PC-3 (cell line): ENCODE measurements at regions not wholly inside any gene's neighbourhood (a gene's known extent, or its start where the extent isn't known, plus 50 kb on each side); places are given as distances from the start of the nearest gene placed in this dataset.
A peak's percentile ranks its signal among the peaks of the same experiment; 100 is the strongest.

Experiments used
- ATAC-seq: fragments of 200-7000 bp; cut with Tn5 transposase; 2 replicates; pipeline ENCODE4 v1.9.1; 2020; ENCODE audit warnings: mild to moderate bottlenecking, moderate library complexity
- BruUV-seq: library from RNA; stranded (reverse); fragments of 400-500 nt; replicated peaks from 2 replicates; lab custom pipeline; 2021; lab: Mats Ljungman, UMichigan
- CTCF ChIA-PET: fragments of 300-600 bp; sonication (Branson Sonifier 250); formaldehyde crosslinking; loops from one replicate; lab custom pipeline; 2022; ENCODE audit warnings: antibody characterized with exemption; lab: Charles Lee
- POLR2A ChIA-PET: fragments of 300-600 bp; sonication (Branson Sonifier 250); formaldehyde crosslinking; loops from one replicate; lab custom pipeline; 2022; ENCODE audit warnings: antibody characterized with exemption; ENCODE audit not compliant: unreplicated experiment; lab: Charles Lee
- DNase-seq: peaks from one replicate; pipeline ENCODE4 v3.0.0-alpha.2; 2015
- H2AFZ ChIP-seq: fragments of 300-600 bp; sonication (generic); 2 replicates; pipeline ENCODE4 v1.6.0; 2016; ENCODE audit warnings: antibody characterized with exemption, low read length
- H3F3A ChIP-seq: fragments of 300-600 bp; sonication (generic); one replicate; pipeline ENCODE4 v1.6.0; 2017; ENCODE audit warnings: antibody characterized with exemption, low read length, control low read depth, mild to moderate bottlenecking; ENCODE audit not compliant: unreplicated experiment
- H3K27ac ChIP-seq: fragments of 300-600 bp; sonication (generic); 2 replicates; pipeline ENCODE4 v1.5.1; 2016; ENCODE audit warnings: mild to moderate bottlenecking, low read length
- H3K27me3 ChIP-seq: fragments of 300-600 bp; sonication (generic); 2 replicates; pipeline ENCODE4 v1.6.1; 2016; ENCODE audit warnings: low read length, mixed read lengths
- H3K36me3 ChIP-seq: fragments of 300-600 bp; sonication (generic); 2 replicates; pipeline ENCODE4 v1.6.1; 2016; ENCODE audit warnings: low read depth, mixed run types, low read length, mixed read lengths
- H3K4me1 ChIP-seq: fragments of 300-600 bp; sonication (generic); 2 replicates; pipeline ENCODE4 v1.5.1; 2016; ENCODE audit warnings: low read length; ENCODE audit not compliant: insufficient read depth
- H3K4me2 ChIP-seq: fragments of 300-600 bp; sonication (generic); 2 replicates; pipeline ENCODE4 v1.6.0; 2016; ENCODE audit warnings: low read length
- H3K4me3 ChIP-seq: fragments of 300-600 bp; sonication (generic); 2 replicates; pipeline ENCODE4 v1.5.1; 2016; ENCODE audit warnings: mild to moderate bottlenecking, low read length, mixed read lengths
- H3K79me2 ChIP-seq: fragments of 300-600 bp; sonication (generic); 2 replicates; pipeline ENCODE4 v1.6.1; 2017; ENCODE audit warnings: low read length, mixed read lengths
- H3K9ac ChIP-seq: fragments of 300-600 bp; sonication (generic); 2 replicates; pipeline ENCODE4 v1.6.0; 2016; ENCODE audit warnings: mild to moderate bottlenecking, low read length
- H3K9me2 ChIP-seq: fragments of 300-600 bp; sonication (generic); replicated peaks from 2 replicates; pipeline ENCODE4 v1.6.1; 2016; ENCODE audit warnings: mixed run types, low read length, mixed read lengths
- H3K9me3 ChIP-seq: fragments of 300-600 bp; sonication (generic); 2 replicates; pipeline ENCODE4 v1.6.1; 2016; ENCODE audit warnings: low read length, mixed read lengths
- H4K20me1 ChIP-seq: fragments of 300-600 bp; sonication (generic); 2 replicates; pipeline ENCODE4 v1.6.1; 2016; ENCODE audit warnings: low read length, mixed read lengths
- CTCF ChIP-seq: fragments of 300-600 bp; sonication (generic); conservative IDR thresholded peaks from 2 replicates; pipeline ENCODE4 v1.5.1; 2017; ENCODE audit warnings: antibody characterized with exemption, low read depth, mild to moderate bottlenecking, low read length
- EZH2 ChIP-seq: fragments of 300-600 bp; sonication (generic); IDR thresholded peaks from one replicate; pipeline ENCODE4 v1.6.1; 2017; ENCODE audit warnings: antibody characterized with exemption, mild to moderate bottlenecking, low read length; ENCODE audit not compliant: unreplicated experiment
- EZH2phosphoT487 ChIP-seq: fragments of 300-600 bp; sonication (generic); IDR thresholded peaks from 2 replicates; pipeline ENCODE4 v1.6.1; 2018; ENCODE audit warnings: mild to moderate bottlenecking, antibody characterized with exemption, low read length, borderline replicate concordance
- intact Hi-C: fragments of 100-400 bp; cut with micrococcal nuclease; formaldehyde crosslinking; loops from 2 replicates; pipeline ENCODE4 v1.9.0; 2023

- TF ChIP-seq CTCF, result no peak
- TF ChIP-seq EZH2, result no peak
- no peak for TF ChIP-seq EZH2phosphoT487
- CTCF ChIA-PET, result no interaction called here
- no peak overlapping the region for H3K4me3 ChIP-seq
- POLR2A ChIA-PET, result no interaction called here
- H3F3A ChIP-seq, result no peaks in the 10 kb centered on the region
- no peak for DNase-seq
- peak overlapping the region; percentile 35; the same call in 1 of the 2 replicates for H2AFZ ChIP-seq
- no peaks in the 10 kb centered on the region for H3K9me2 ChIP-seq
- no peaks in the 10 kb centered on the region for H3K4me1 ChIP-seq
- H3K27ac ChIP-seq, result no peak overlapping the region
- intact Hi-C loops, result no loop called here
- H3K9ac ChIP-seq, result no peak overlapping the region
- H4K20me1 ChIP-seq, result no peaks in the 10 kb centered on the region
- H3K4me2 ChIP-seq, result no peak overlapping the region
- H3K79me2 ChIP-seq, result no peaks in the 10 kb centered on the region
- BruUV-seq, result no TSS peak
- no peaks in the 10 kb centered on the region for H3K36me3 ChIP-seq
- no peak for ATAC-seq
- no peaks in the 10 kb centered on the region for H3K9me3 ChIP-seq
- H3K27me3 ChIP-seq, result no peaks in the 10 kb centered on the region
Measured at GRCh38 chr2:53366543-53366942, 401.1 kb upstream of the CHAC2 start.

GRCh38 chr2:53362934-53363333 is 404.7 kb upstream of the CHAC2 start:
- Histone ChIP-seq H3K9ac (no peak overlapping the region), H3K9me2 (no peaks in the 10 kb centered on the region), H3K79me2 (no peaks in the 10 kb centered on the region), H3K4me1 (peaks cover 11% of the 10 kb centered on the region), H2AFZ (no peak overlapping the region), H3K9me3 (no peaks in the 10 kb centered on the region; the same call in 1 of the 2 replicates), H3K4me2 (no peak overlapping the region), H3K27ac (no peak overlapping the region), H4K20me1 (no peaks in the 10 kb centered on the region), H3K36me3 (peaks cover 10% of the 10 kb centered on the region; the same call in 1 of the 2 replicates), H3K27me3 (no peaks in the 10 kb centered on the region), H3K4me3 (no peak overlapping the region), H3F3A (no peaks in the 10 kb centered on the region)
- DNase-seq (no peak), ATAC-seq (no peak)
- intact Hi-C loops, result no loop called here
- TF ChIP-seq EZH2, result no peak
- no peak for TF ChIP-seq EZH2phosphoT487
- TF ChIP-seq CTCF, result no peak
- BruUV-seq, result no TSS peak
- CTCF ChIA-PET, result no interaction called here
- POLR2A ChIA-PET, result no interaction called here

- DNase-seq, result no peak
- intact Hi-C loops, result no loop called here
- H3K36me3 ChIP-seq, result peaks cover 8% of the 10 kb centered on the region; the same call in 1 of the 2 replicates
- H3K9ac ChIP-seq, result no peak overlapping the region
- CTCF ChIA-PET, result no interaction called here
- BruUV-seq, result no TSS peak
- no peak overlapping the region for H2AFZ ChIP-seq
- H3K4me2 ChIP-seq, result no peak overlapping the region
- no peaks in the 10 kb centered on the region; the same call in 1 of the 2 replicates for H3K9me3 ChIP-seq
- no peaks in the 10 kb centered on the region for H3K79me2 ChIP-seq
- H3K4me3 ChIP-seq, result no peak overlapping the region
- no peaks in the 10 kb centered on the region for H3F3A ChIP-seq
- no peak for ATAC-seq
- POLR2A ChIA-PET, result no interaction called here
- H3K27me3 ChIP-seq, result no peaks in the 10 kb centered on the region
- no peak overlapping the region for H3K27ac ChIP-seq
- H4K20me1 ChIP-seq, result no peaks in the 10 kb centered on the region
- no peaks in the 10 kb centered on the region for H3K9me2 ChIP-seq
- H3K4me1 ChIP-seq, result peaks cover 22% of the 10 kb centered on the region
- no peak for TF ChIP-seq CTCF
Measured at GRCh38 chr2:53356291-53356905, 411.2 kb upstream of the CHAC2 start.
